ENCODE measurements at regions not wholly inside any gene's neighbourhood (a gene's known extent, or its start where the extent isn't known, plus 50 kb on each side); places are given as distances from the start of the nearest gene placed in this dataset.
A peak's percentile ranks its signal among the peaks of the same experiment; 100 is the strongest.

- POLR2A ChIA-PET = interaction anchor here (0.5 to 0.7 kb wide), 3 partner anchors 335 to 824 kb away, joined by 3 to 5 read pairs (median 3); no protein-coding TSS in a partner anchor
- Histone ChIP-seq H3K4me3 (ENCODE audit: low read depth, low read length) (no peak overlapping the region), H3K27me3 (ENCODE audit: control insufficient read depth, insufficient read depth, low read length) (no peaks in the 10 kb centered on the region), H3K36me3 (ENCODE audit: control insufficient read depth, insufficient read depth, low read length) (no peaks in the 10 kb centered on the region)
- TF ChIP-seq CTCF (IDR thresholded peaks at IDR 0.05; ENCODE audit: insufficient read depth, low read depth, low read length) = no peak
- CTCF ChIA-PET = interaction anchor here (0.6 to 1.5 kb wide), 3 partner anchors 17 to 739 kb away, joined by 3 to 5 read pairs (median 3); no protein-coding TSS in a partner anchor
- DNase-seq (ENCODE audit: low read depth) = peak; percentile 89
Measured at GRCh38 chr6:112839525-112839961, 492.4 kb downstream of the RFPL4B start.

- POLR2A ChIA-PET = no interaction called here
- CTCF ChIA-PET = interaction anchor here (1.0 to 1.2 kb wide), 2 partner anchors 80 to 1017 kb away, joined by 3 read pairs; no protein-coding TSS in a partner anchor
- TF ChIP-seq CTCF (IDR thresholded peaks at IDR 0.05; ENCODE audit: insufficient read depth, low read depth, low read length) = no peak
- Histone ChIP-seq H3K4me3 (ENCODE audit: low read depth, low read length) (no peak overlapping the region), H3K27me3 (ENCODE audit: control insufficient read depth, insufficient read depth, low read length) (no peaks in the 10 kb centered on the region), H3K36me3 (ENCODE audit: control insufficient read depth, insufficient read depth, low read length) (no peaks in the 10 kb centered on the region)
- DNase-seq (ENCODE audit: low read depth) = no peak
Measured at GRCh38 chr6:112841553-112842329, 494.6 kb downstream of the RFPL4B start.

- CTCF ChIA-PET = interaction anchor here (1.0 to 1.2 kb wide), 2 partner anchors 80 to 1017 kb away, joined by 3 read pairs; no protein-coding TSS in a partner anchor
- TF ChIP-seq CTCF (IDR thresholded peaks at IDR 0.05; ENCODE audit: insufficient read depth, low read depth, low read length) = no peak
- no peak overlapping the region for H3K4me3 ChIP-seq (ENCODE audit: low read depth, low read length)
- DNase-seq (ENCODE audit: low read depth) = no peak
- POLR2A ChIA-PET = no interaction called here
- H3K36me3 ChIP-seq (ENCODE audit: control insufficient read depth, insufficient read depth, low read length) = no peaks in the 10 kb centered on the region
- no peaks in the 10 kb centered on the region for H3K27me3 ChIP-seq (ENCODE audit: control insufficient read depth, insufficient read depth, low read length)
Measured at GRCh38 chr6:112842330-112842685, 495.2 kb downstream of the RFPL4B start.

- Histone ChIP-seq H3K27me3 (ENCODE audit: control insufficient read depth, insufficient read depth, low read length) (no peaks in the 10 kb centered on the region), H3K4me3 (ENCODE audit: low read depth, low read length) (no peak overlapping the region), H3K36me3 (ENCODE audit: control insufficient read depth, insufficient read depth, low read length) (no peaks in the 10 kb centered on the region)
- no peak for TF ChIP-seq CTCF (IDR thresholded peaks at IDR 0.05; ENCODE audit: insufficient read depth, low read depth, low read length)
- ChIA-PET CTCF (interaction anchor here (0.7 kb wide), 1 partner anchor 354 kb away, joined by 3 read pairs; no protein-coding TSS in a partner anchor), POLR2A (no interaction called here)
- no peak for DNase-seq (ENCODE audit: low read depth)
Measured at GRCh38 chr6:112846681-112847080, 499.6 kb downstream of the RFPL4B start.

- ChIA-PET POLR2A (no interaction called here), CTCF (no interaction called here)
- no peaks in the 10 kb centered on the region for H3K27me3 ChIP-seq (ENCODE audit: control insufficient read depth, insufficient read depth, low read length)
- H3K36me3 ChIP-seq (ENCODE audit: control insufficient read depth, insufficient read depth, low read length) = no peaks in the 10 kb centered on the region
- H3K4me3 ChIP-seq (ENCODE audit: low read depth, low read length) = no peak overlapping the region
- TF ChIP-seq CTCF (IDR thresholded peaks at IDR 0.05; ENCODE audit: insufficient read depth, low read depth, low read length) = no peak
- no peak for DNase-seq (ENCODE audit: low read depth)
Measured at GRCh38 chr6:112851146-112851545, 504.0 kb downstream of the RFPL4B start.

All from BJ (cell line).